Trophoblast cell (in vitro differentiated cells and primary cell): ENCODE measurements at regions not wholly inside any gene's neighbourhood (a gene's known extent, or its start where the extent isn't known, plus 50 kb on each side); places are given as distances from the start of the nearest gene placed in this dataset.

Experiments
- DNase-seq, 2 donors: peaks; one replicate each; pipeline ENCODE4 v3.0.0-alpha.2; 2016
- H2AFZ ChIP-seq: 2 replicates; pipeline ENCODE4 v1.6.1; 2013; ENCODE audit warnings: low read length, moderate library complexity, mild to moderate bottlenecking; ENCODE audit not compliant: insufficient read depth, poor library complexity
- H2AK5ac ChIP-seq: 2 replicates; pipeline ENCODE4 v1.6.1; 2013; ENCODE audit warnings: mild to moderate bottlenecking, low read length
- H2BK120ac ChIP-seq: 2 replicates; pipeline ENCODE4 v1.6.1; 2013; ENCODE audit warnings: low read length, mild to moderate bottlenecking, moderate library complexity; ENCODE audit not compliant: insufficient read depth, poor library complexity
- H2BK12ac ChIP-seq: 2 replicates; pipeline ENCODE4 v1.6.1; 2013; ENCODE audit warnings: mild to moderate bottlenecking, low read length, moderate library complexity
- H2BK5ac ChIP-seq: 2 replicates; pipeline ENCODE4 v1.6.1; 2013; ENCODE audit warnings: low read length, low read depth, moderate library complexity, mild to moderate bottlenecking; ENCODE audit not compliant: poor library complexity
- H3K14ac ChIP-seq: 2 replicates; pipeline ENCODE4 v1.6.1; 2013; ENCODE audit warnings: mild to moderate bottlenecking, low read length
- H3K18ac ChIP-seq: 2 replicates; pipeline ENCODE4 v1.6.1; 2013; ENCODE audit warnings: mild to moderate bottlenecking, low read length
- H3K23ac ChIP-seq: 2 replicates; pipeline ENCODE4 v1.6.1; 2013; ENCODE audit warnings: low read length
- H3K27ac ChIP-seq: 2 replicates; pipeline ENCODE4 v1.5.1; 2013; ENCODE audit warnings: low read depth, mild to moderate bottlenecking, inconsistent platforms, low read length, moderate library complexity
- H3K27me3 ChIP-seq: 2 replicates; pipeline ENCODE4 v1.6.1; 2013; ENCODE audit warnings: inconsistent platforms, mild to moderate bottlenecking, low read length, moderate library complexity; ENCODE audit not compliant: insufficient read depth
- H3K36me3 ChIP-seq, 2 experiments: 1 replicate in 1 of 2; 2 replicates in 1 of 2; pipeline ENCODE4 v1.6.1; 2013; ENCODE audit warnings: low read length in 2 of 2, mild to moderate bottlenecking in 2 of 2, moderate library complexity in 1 of 2; ENCODE audit not compliant: insufficient read depth in 2 of 2, control insufficient read depth in 1 of 2
- H3K4ac ChIP-seq: 2 replicates; pipeline ENCODE4 v1.6.1; 2013; ENCODE audit warnings: low read depth, mild to moderate bottlenecking, low read length, moderate library complexity
- H3K4me1 ChIP-seq, 2 experiments: 1 replicate in 1 of 2; 2 replicates in 1 of 2; pipeline ENCODE4 v1.6.1; 2013; ENCODE audit warnings: low read length in 2 of 2, mild to moderate bottlenecking in 2 of 2, moderate library complexity in 1 of 2; ENCODE audit not compliant: insufficient read depth in 2 of 2, control insufficient read depth in 1 of 2
- H3K4me2 ChIP-seq: 2 replicates; pipeline ENCODE4 v1.6.1; 2013; ENCODE audit warnings: inconsistent platforms, mild to moderate bottlenecking, low read length, moderate library complexity
- H3K4me3 ChIP-seq: 2 replicates; pipeline ENCODE4 v1.5.1; 2013; ENCODE audit warnings: mild to moderate bottlenecking, low read depth, low read length, inconsistent platforms
- H3K79me1 ChIP-seq: one replicate; pipeline ENCODE4 v1.6.1; 2013; ENCODE audit warnings: low read length
- H3K79me2 ChIP-seq: 2 replicates; pipeline ENCODE4 v1.6.1; 2013; ENCODE audit warnings: low read length, mild to moderate bottlenecking; ENCODE audit not compliant: control insufficient read depth, insufficient read depth, poor library complexity
- H3K9ac ChIP-seq: 2 replicates; pipeline ENCODE4 v1.6.1; 2013; ENCODE audit warnings: mild to moderate bottlenecking, low read length
- H3K9me3 ChIP-seq: 2 replicates; pipeline ENCODE4 v1.6.1; 2013; ENCODE audit warnings: low read depth, mild to moderate bottlenecking, control low read depth, inconsistent platforms, low read length; ENCODE audit not compliant: insufficient read depth
- H4K12ac ChIP-seq: 2 replicates; pipeline ENCODE4 v1.6.1; 2013; ENCODE audit warnings: low read depth, mild to moderate bottlenecking, low read length, moderate library complexity
- H4K8ac ChIP-seq: 2 replicates; pipeline ENCODE4 v1.6.1; 2013; ENCODE audit warnings: low read depth, mild to moderate bottlenecking, low read length, moderate library complexity
- H4K91ac ChIP-seq: one replicate; pipeline ENCODE4 v1.6.1; 2013; ENCODE audit warnings: low read depth, mild to moderate bottlenecking, low read length, moderate library complexity
- WGBS: extraction: QIAGEN DNeasy Blood & Tissue Kit; methylation state at CpG from one replicate; pipeline ENCODE4 v1.1.7; 2013; ENCODE audit warnings: missing lambda C conversion rate; ENCODE audit not compliant: insufficient read length, insufficient coverage; ENCODE audit errors: extremely low coverage; 5-methylcytosine and 5-hydroxymethylcytosine counted together

GRCh38 chr5:34475249-34475966 is 180.7 kb upstream of the RAI14 start:
- no CpG with 5 or more reads among the region's 13 CpGs for WGBS
- no peaks in the 10 kb centered on the region for H3K27me3 ChIP-seq
- no peak overlapping the region for H2AK5ac ChIP-seq
- peak overlapping the region; percentile 61 for H2BK12ac ChIP-seq
- no peak overlapping the region for H3K23ac ChIP-seq
- H3K18ac ChIP-seq, result no peak overlapping the region
- H2BK5ac ChIP-seq, result no peak overlapping the region
- H3K27ac ChIP-seq, result no peak overlapping the region
- no peaks in the 10 kb centered on the region for H3K79me2 ChIP-seq
- H4K12ac ChIP-seq, result no peak overlapping the region
- no peak overlapping the region for H3K4me3 ChIP-seq
- H3K4me1 ChIP-seq, result peaks cover 6 to 7% of the 10 kb centered on the region in 2 experiments
- H3K79me1 ChIP-seq, result no peaks in the 10 kb centered on the region
- H4K91ac ChIP-seq, result peak overlapping the region; percentile 8
- peaks cover 2% of the 10 kb centered on the region for H3K9me3 ChIP-seq
- no peaks in the 10 kb centered on the region for H3K36me3 ChIP-seq
- no peak for DNase-seq
- no peak overlapping the region for H3K4ac ChIP-seq
- no peak overlapping the region for H2AFZ ChIP-seq
- no peak overlapping the region for H3K9ac ChIP-seq
- H3K14ac ChIP-seq, result peak overlapping the region; percentile 7
- H4K8ac ChIP-seq, result peak overlapping the region; percentile 54
- H3K4me2 ChIP-seq, result no peak overlapping the region
- no peak overlapping the region for H2BK120ac ChIP-seq

GRCh38 chr5:34476941-34477565 is 179.1 kb upstream of the RAI14 start:
- peaks cover 5% of the 10 kb centered on the region for H3K9me3 ChIP-seq
- no CpG with 5 or more reads among the region's 12 CpGs for WGBS

GRCh38 chr5:34480810-34481528 is 175.2 kb upstream of the RAI14 start:
- H4K12ac ChIP-seq, result no peak overlapping the region
- no peak overlapping the region for H2AFZ ChIP-seq
- H3K4me1 ChIP-seq, result no peaks in the 10 kb centered on the region
- DNase-seq, result no peak
- H3K79me2 ChIP-seq, result no peaks in the 10 kb centered on the region
- H3K4ac ChIP-seq, result no peak overlapping the region
- no peak overlapping the region for H2AK5ac ChIP-seq
- no peak overlapping the region for H3K4me2 ChIP-seq
- H3K27me3 ChIP-seq, result no peaks in the 10 kb centered on the region
- no peak overlapping the region for H3K27ac ChIP-seq
- no peak overlapping the region for H2BK120ac ChIP-seq
- no CpG with 5 or more reads among the region's 6 CpGs for WGBS
- no peak overlapping the region for H2BK5ac ChIP-seq
- no peaks in the 10 kb centered on the region for H3K79me1 ChIP-seq
- no peak overlapping the region for H2BK12ac ChIP-seq
- H4K91ac ChIP-seq, result no peak overlapping the region
- no peak overlapping the region for H3K23ac ChIP-seq
- H3K9ac ChIP-seq, result no peak overlapping the region
- H4K8ac ChIP-seq, result no peak overlapping the region
- no peak overlapping the region for H3K14ac ChIP-seq
- H3K9me3 ChIP-seq, result peaks cover 8% of the 10 kb centered on the region
- H3K18ac ChIP-seq, result no peak overlapping the region
- no peak overlapping the region for H3K4me3 ChIP-seq
- H3K36me3 ChIP-seq, result no peaks in the 10 kb centered on the region

More at GRCh38 chr5:34476941-34477565, 179.1 kb upstream of the RAI14 start:
- H2BK120ac ChIP-seq, result no peak overlapping the region
- H3K79me1 ChIP-seq, result no peaks in the 10 kb centered on the region
- H3K14ac ChIP-seq, result no peak overlapping the region
- no peaks in the 10 kb centered on the region for H3K79me2 ChIP-seq
- H3K9ac ChIP-seq, result no peak overlapping the region
- no peaks in the 10 kb centered on the region for H3K36me3 ChIP-seq
- H3K18ac ChIP-seq, result no peak overlapping the region
- H2BK12ac ChIP-seq, result no peak overlapping the region
- no peak overlapping the region for H4K91ac ChIP-seq
- H3K4ac ChIP-seq, result no peak overlapping the region
- peaks cover 6 to 7% of the 10 kb centered on the region in 2 experiments for H3K4me1 ChIP-seq
- no peak for DNase-seq
- H3K4me3 ChIP-seq, result no peak overlapping the region
- no peak overlapping the region for H3K23ac ChIP-seq
- H3K4me2 ChIP-seq, result no peak overlapping the region
- no peak overlapping the region for H2BK5ac ChIP-seq
- H3K27me3 ChIP-seq, result no peaks in the 10 kb centered on the region
- no peak overlapping the region for H2AFZ ChIP-seq
- H2AK5ac ChIP-seq, result no peak overlapping the region
- H3K27ac ChIP-seq, result no peak overlapping the region
- H4K8ac ChIP-seq, result no peak overlapping the region
- H4K12ac ChIP-seq, result no peak overlapping the region

GRCh38 chr5:34483442-34484033 is 172.6 kb upstream of the RAI14 start:
- Histone ChIP-seq H3K4ac (no peak overlapping the region), H3K4me1 (peaks cover 4 to 11% of the 10 kb centered on the region in 2 experiments), H3K36me3 (no peaks in the 10 kb centered on the region), H3K23ac (no peak overlapping the region), H2AFZ (no peak overlapping the region), H4K8ac (no peak overlapping the region), H3K27ac (no peak overlapping the region), H2AK5ac (no peak overlapping the region), H3K18ac (no peak overlapping the region), H2BK12ac (no peak overlapping the region), H3K9ac (no peak overlapping the region), H4K12ac (no peak overlapping the region), H2BK5ac (no peak overlapping the region), H2BK120ac (no peak overlapping the region), H3K27me3 (no peaks in the 10 kb centered on the region), H3K9me3 (peaks cover 6% of the 10 kb centered on the region), H4K91ac (no peak overlapping the region), H3K79me2 (peaks cover 2% of the 10 kb centered on the region), H3K4me3 (no peak overlapping the region), H3K4me2 (no peak overlapping the region), H3K79me1 (peaks cover 8% of the 10 kb centered on the region), H3K14ac (no peak overlapping the region)
- WGBS, result no CpG with 5 or more reads among the region's 5 CpGs
- no peak for DNase-seq
